ENCODE measurements at regions not wholly inside any gene's neighbourhood (a gene's known extent, or its start where the extent isn't known, plus 50 kb on each side); places are given as distances from the start of the nearest gene placed in this dataset.

DNA sequence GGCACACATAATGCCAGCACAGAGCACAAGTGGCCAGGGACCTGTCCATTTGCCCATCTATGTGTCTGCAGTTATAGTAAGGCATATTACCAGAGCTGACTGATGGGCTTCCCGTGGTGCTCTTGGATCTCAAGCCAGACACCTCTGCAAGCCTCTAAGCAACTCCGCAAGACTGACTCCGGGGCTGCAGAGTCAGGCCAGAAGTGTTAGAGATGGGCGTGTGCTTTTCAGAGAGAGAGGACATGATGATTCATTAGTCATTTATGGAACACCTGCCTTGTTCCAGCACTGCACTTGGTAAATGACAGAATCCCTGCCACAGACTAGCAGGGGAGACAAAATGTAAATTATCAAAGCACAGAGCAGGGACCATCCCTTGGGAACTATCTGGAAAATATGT is 559.0 kb downstream of the PDCD6IP start:
- TF ChIP-seq, protein P1, sequence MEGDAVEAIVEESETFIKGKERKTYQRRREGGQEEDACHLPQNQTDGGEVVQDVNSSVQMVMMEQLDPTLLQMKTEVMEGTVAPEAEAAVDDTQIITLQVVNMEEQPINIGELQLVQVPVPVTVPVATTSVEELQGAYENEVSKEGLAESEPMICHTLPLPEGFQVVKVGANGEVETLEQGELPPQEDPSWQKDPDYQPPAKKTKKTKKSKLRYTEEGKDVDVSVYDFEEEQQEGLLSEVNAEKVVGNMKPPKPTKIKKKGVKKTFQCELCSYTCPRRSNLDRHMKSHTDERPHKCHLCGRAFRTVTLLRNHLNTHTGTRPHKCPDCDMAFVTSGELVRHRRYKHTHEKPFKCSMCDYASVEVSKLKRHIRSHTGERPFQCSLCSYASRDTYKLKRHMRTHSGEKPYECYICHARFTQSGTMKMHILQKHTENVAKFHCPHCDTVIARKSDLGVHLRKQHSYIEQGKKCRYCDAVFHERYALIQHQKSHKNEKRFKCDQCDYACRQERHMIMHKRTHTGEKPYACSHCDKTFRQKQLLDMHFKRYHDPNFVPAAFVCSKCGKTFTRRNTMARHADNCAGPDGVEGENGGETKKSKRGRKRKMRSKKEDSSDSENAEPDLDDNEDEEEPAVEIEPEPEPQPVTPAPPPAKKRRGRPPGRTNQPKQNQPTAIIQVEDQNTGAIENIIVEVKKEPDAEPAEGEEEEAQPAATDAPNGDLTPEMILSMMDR (IDR thresholded peaks at IDR 0.05) = no peak
- no peak for TF ChIP-seq POLR2A (IDR thresholded peaks at IDR 0.05)

Measured in esophagus squamous epithelium (tissue), 4 donors.